Neural cell (in vitro differentiated cells): ENCODE measurements at regions not wholly inside any gene's neighbourhood (a gene's known extent, or its start where the extent isn't known, plus 50 kb on each side); places are given as distances from the start of the nearest gene placed in this dataset.

Source experiments
- TF ChIP-seq, protein P1 (sequence below): fragments of 450-650 bp; IDR thresholded peaks from 2 replicates; pipeline ENCODE4 v1.5.1; 2014; ENCODE audit warnings: antibody characterized with exemption, mild to moderate bottlenecking, moderate library complexity; ENCODE audit not compliant: poor library complexity, severe bottlenecking
- TF ChIP-seq, protein P2 (sequence below): IDR thresholded peaks from 2 replicates; pipeline ENCODE4 v1.6.1; 2012; ENCODE audit warnings: borderline replicate concordance

GRCh38 chr1:82158981-82159380, 358.2 kb downstream of the ADGRL2 start:
- TF ChIP-seq, protein P1, sequence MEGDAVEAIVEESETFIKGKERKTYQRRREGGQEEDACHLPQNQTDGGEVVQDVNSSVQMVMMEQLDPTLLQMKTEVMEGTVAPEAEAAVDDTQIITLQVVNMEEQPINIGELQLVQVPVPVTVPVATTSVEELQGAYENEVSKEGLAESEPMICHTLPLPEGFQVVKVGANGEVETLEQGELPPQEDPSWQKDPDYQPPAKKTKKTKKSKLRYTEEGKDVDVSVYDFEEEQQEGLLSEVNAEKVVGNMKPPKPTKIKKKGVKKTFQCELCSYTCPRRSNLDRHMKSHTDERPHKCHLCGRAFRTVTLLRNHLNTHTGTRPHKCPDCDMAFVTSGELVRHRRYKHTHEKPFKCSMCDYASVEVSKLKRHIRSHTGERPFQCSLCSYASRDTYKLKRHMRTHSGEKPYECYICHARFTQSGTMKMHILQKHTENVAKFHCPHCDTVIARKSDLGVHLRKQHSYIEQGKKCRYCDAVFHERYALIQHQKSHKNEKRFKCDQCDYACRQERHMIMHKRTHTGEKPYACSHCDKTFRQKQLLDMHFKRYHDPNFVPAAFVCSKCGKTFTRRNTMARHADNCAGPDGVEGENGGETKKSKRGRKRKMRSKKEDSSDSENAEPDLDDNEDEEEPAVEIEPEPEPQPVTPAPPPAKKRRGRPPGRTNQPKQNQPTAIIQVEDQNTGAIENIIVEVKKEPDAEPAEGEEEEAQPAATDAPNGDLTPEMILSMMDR = no peak
- TF ChIP-seq, protein P2, sequence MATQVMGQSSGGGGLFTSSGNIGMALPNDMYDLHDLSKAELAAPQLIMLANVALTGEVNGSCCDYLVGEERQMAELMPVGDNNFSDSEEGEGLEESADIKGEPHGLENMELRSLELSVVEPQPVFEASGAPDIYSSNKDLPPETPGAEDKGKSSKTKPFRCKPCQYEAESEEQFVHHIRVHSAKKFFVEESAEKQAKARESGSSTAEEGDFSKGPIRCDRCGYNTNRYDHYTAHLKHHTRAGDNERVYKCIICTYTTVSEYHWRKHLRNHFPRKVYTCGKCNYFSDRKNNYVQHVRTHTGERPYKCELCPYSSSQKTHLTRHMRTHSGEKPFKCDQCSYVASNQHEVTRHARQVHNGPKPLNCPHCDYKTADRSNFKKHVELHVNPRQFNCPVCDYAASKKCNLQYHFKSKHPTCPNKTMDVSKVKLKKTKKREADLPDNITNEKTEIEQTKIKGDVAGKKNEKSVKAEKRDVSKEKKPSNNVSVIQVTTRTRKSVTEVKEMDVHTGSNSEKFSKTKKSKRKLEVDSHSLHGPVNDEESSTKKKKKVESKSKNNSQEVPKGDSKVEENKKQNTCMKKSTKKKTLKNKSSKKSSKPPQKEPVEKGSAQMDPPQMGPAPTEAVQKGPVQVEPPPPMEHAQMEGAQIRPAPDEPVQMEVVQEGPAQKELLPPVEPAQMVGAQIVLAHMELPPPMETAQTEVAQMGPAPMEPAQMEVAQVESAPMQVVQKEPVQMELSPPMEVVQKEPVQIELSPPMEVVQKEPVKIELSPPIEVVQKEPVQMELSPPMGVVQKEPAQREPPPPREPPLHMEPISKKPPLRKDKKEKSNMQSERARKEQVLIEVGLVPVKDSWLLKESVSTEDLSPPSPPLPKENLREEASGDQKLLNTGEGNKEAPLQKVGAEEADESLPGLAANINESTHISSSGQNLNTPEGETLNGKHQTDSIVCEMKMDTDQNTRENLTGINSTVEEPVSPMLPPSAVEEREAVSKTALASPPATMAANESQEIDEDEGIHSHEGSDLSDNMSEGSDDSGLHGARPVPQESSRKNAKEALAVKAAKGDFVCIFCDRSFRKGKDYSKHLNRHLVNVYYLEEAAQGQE = no peak
